A549 (cell line): ENCODE measurements at regions not wholly inside any gene's neighbourhood (a gene's known extent, or its start where the extent isn't known, plus 50 kb on each side); places are given as distances from the start of the nearest gene placed in this dataset.

Source experiments
- ATAC-seq, 2 experiments: fragments of 200-7000 bp in 1 of 2; fragments of >200 bp in 1 of 2; cut with Nextera tagmentation in 1 of 2; cut with Tn5 transposase in 1 of 2; 3 replicates each; pipeline versions ENCODE4 v1.8.0 to v1.9.1; 2018 to 2020; ENCODE audit warnings: mild to moderate bottlenecking in 1 of 2, moderate library complexity in 1 of 2
- CTCF ChIA-PET: fragments of 300-600 bp; sonication (Branson Sonifier 250); formaldehyde crosslinking; extraction: SDS; loops from one replicate; lab custom pipeline; 2021; ENCODE audit warnings: antibody characterized with exemption, inconsistent platforms; lab: Yijun Ruan, JAX
- POLR2A ChIA-PET: fragments of 350-600 bp; formaldehyde crosslinking; extraction: SDS; loops from one replicate; lab custom pipeline; 2021; ENCODE audit warnings: antibody characterized with exemption, inconsistent platforms; lab: Yijun Ruan, JAX
- DNase-seq, 2 experiments: peaks; one replicate each; pipeline versions ENCODE4 v3.0.0 to v3.0.0-alpha.2; 2011 to 2016; ENCODE audit warnings: low read depth in 1 of 2, low spot score in 1 of 2
- FAIRE-seq: peaks from 2 replicates; lab custom pipeline; 2011; peaks lifted over from hg19 to GRCh38; lab: Jason Lieb, UNC
- H3K27ac ChIP-seq, 2 experiments: fragments of >200 bp; sonication (Bioruptor Twin); formaldehyde crosslinking; 3 replicates each; pipeline ENCODE4 v1.5.1; 2016 to 2017
- H3K4me1 ChIP-seq: fragments of >200 bp; sonication (Bioruptor Twin); formaldehyde crosslinking; 3 replicates; pipeline ENCODE4 v1.6.1; 2016
- H3K4me2 ChIP-seq: fragments of >200 bp; sonication (Bioruptor Twin); formaldehyde crosslinking; 3 replicates; pipeline ENCODE4 v1.6.1; 2016
- H3K4me3 ChIP-seq: fragments of >200 bp; sonication (Bioruptor Twin); formaldehyde crosslinking; 3 replicates; pipeline ENCODE4 v1.5.1; 2016
- H3K9me3 ChIP-seq: fragments of >200 bp; sonication (Bioruptor Twin); formaldehyde crosslinking; 3 replicates; pipeline ENCODE4 v1.6.1; 2016
- CBX2 ChIP-seq: fragments of 200-600 bp; sonication (generic); IDR thresholded peaks from 2 replicates; pipeline ENCODE4 v1.6.1; 2016; ENCODE audit warnings: low read depth, mild to moderate bottlenecking, borderline replicate concordance
- CBX8 ChIP-seq: fragments of 200-600 bp; sonication (generic); IDR thresholded peaks from 2 replicates; pipeline ENCODE4 v1.6.1; 2016
- CEBPB ChIP-seq, 2 experiments: fragments of >200 bp in 1 of 2; sonication (Bioruptor Twin) in 1 of 2; formaldehyde crosslinking in 1 of 2; IDR thresholded peaks; 2 replicates each; pipeline ENCODE4 v1.6.1; 2012 to 2016
- CHD2 ChIP-seq: fragments of 150-350 bp; IDR thresholded peaks from 2 replicates; pipeline ENCODE4 v1.6.1; 2014; ENCODE audit warnings: low read length; ENCODE audit not compliant: partially characterized antibody
- CHD4 ChIP-seq: fragments of 200-600 bp; sonication (generic); IDR thresholded peaks from 2 replicates; pipeline ENCODE4 v1.6.1; 2016; ENCODE audit warnings: antibody characterized with exemption, mild to moderate bottlenecking, borderline replicate concordance
- EHMT2 ChIP-seq: fragments of 200-600 bp; sonication (generic); IDR thresholded peaks from 2 replicates; pipeline ENCODE4 v1.6.1; 2016; ENCODE audit warnings: antibody characterized with exemption, low read depth, mild to moderate bottlenecking, moderate library complexity
- EP300 ChIP-seq, 2 experiments: fragments of >200 bp; sonication (Bioruptor Twin); formaldehyde crosslinking; IDR thresholded peaks; 2 replicates in 1 of 2; 3 replicates in 1 of 2; pipeline ENCODE4 v1.6.1; 2016 to 2017
- ESRRA ChIP-seq: fragments of 150-350 bp; IDR thresholded peaks from 2 replicates; pipeline ENCODE4 v1.6.1; 2014; ENCODE audit warnings: mild to moderate bottlenecking, low read length, borderline replicate concordance
- FOXS1 ChIP-seq: fragments of 250-450 bp; sonication (Bioruptor Pico); IDR thresholded peaks from 2 replicates; pipeline ENCODE4 v1.5.0; 2020; ENCODE audit warnings: mild to moderate bottlenecking, moderate library complexity
- HEYL ChIP-seq: fragments of 250-450 bp; sonication (Bioruptor Pico); IDR thresholded peaks from 2 replicates; pipeline ENCODE4 v1.8.0; 2021; ENCODE audit warnings: mild to moderate bottlenecking, moderate library complexity
- HOXA7 ChIP-seq: fragments of 250-450 bp; sonication (Bioruptor Pico); IDR thresholded peaks from 2 replicates; pipeline ENCODE4 v1.5.0; 2020; ENCODE audit warnings: mild to moderate bottlenecking, moderate library complexity
- JUNB ChIP-seq: fragments of >200 bp; sonication (Bioruptor Twin); formaldehyde crosslinking; IDR thresholded peaks from 2 replicates; pipeline ENCODE4 v1.6.1; 2016
- KDM5A ChIP-seq: fragments of 200-600 bp; sonication (generic); IDR thresholded peaks from 2 replicates; pipeline ENCODE4 v1.6.1; 2016; ENCODE audit warnings: antibody characterized with exemption, mild to moderate bottlenecking
- NFE2L2 ChIP-seq: fragments of 150-350 bp; conservative IDR thresholded peaks from 2 replicates; pipeline ENCODE4 v1.6.1; 2014; ENCODE audit warnings: low read length
- NPAS2 ChIP-seq: fragments of 250-450 bp; sonication (Bioruptor Pico); IDR thresholded peaks from 2 replicates; pipeline ENCODE4 v1.8.0; 2022; ENCODE audit warnings: mild to moderate bottlenecking, moderate library complexity, borderline replicate concordance
- NR3C1 ChIP-seq: fragments of >200 bp; sonication (Bioruptor Twin); formaldehyde crosslinking; IDR thresholded peaks from 3 replicates; pipeline ENCODE4 v1.6.1; 2017
- PHF8 ChIP-seq: fragments of 200-600 bp; sonication (generic); IDR thresholded peaks from 2 replicates; pipeline ENCODE4 v1.6.1; 2016; ENCODE audit warnings: low read depth, mild to moderate bottlenecking, antibody characterized with exemption, moderate library complexity, borderline replicate concordance
- POLR2AphosphoS2 ChIP-seq: conservative IDR thresholded peaks from 2 replicates; pipeline ENCODE4 v1.6.1; 2012; ENCODE audit warnings: low read length, improper control_type of control experiment, inconsistent platforms
- RAD21 ChIP-seq, 2 experiments: fragments of >200 bp in 1 of 2; sonication (Bioruptor Twin) in 1 of 2; formaldehyde crosslinking in 1 of 2; IDR thresholded peaks in 1 of 2; conservative IDR thresholded peaks in 1 of 2; 2 replicates in 1 of 2; 3 replicates in 1 of 2; pipeline ENCODE4 v1.6.1; 2012 to 2018; ENCODE audit warnings: inconsistent platforms in 1 of 2
- RCOR1 ChIP-seq: fragments of 150-350 bp; IDR thresholded peaks from 2 replicates; pipeline ENCODE4 v1.6.1; 2014; ENCODE audit warnings: antibody characterized with exemption, low read length, low read depth
- RFX5 ChIP-seq: fragments of 450-650 bp; IDR thresholded peaks from 2 replicates; pipeline ENCODE4 v1.7.1; 2014; ENCODE audit warnings: antibody characterized with exemption, mild to moderate bottlenecking, moderate library complexity
- RNF2 ChIP-seq: fragments of 200-600 bp; sonication (generic); IDR thresholded peaks from 2 replicates; pipeline ENCODE4 v1.6.1; 2016; ENCODE audit warnings: low read depth, mild to moderate bottlenecking, antibody characterized with exemption, moderate library complexity, borderline replicate concordance
- TP53 ChIP-seq: fragments of 250-450 bp; sonication (Bioruptor Pico); IDR thresholded peaks from 2 replicates; pipeline ENCODE4 v1.5.0; 2021; ENCODE audit warnings: mild to moderate bottlenecking, moderate library complexity
- ZFP36 ChIP-seq: fragments of 450-650 bp; IDR thresholded peaks from 2 replicates; pipeline ENCODE4 v1.6.1; 2014; ENCODE audit warnings: borderline replicate concordance; ENCODE audit not compliant: partially characterized antibody
- WGBS: methylation state at CpG from one replicate; pipeline ENCODE4 v1.1.6; 2017; ENCODE audit errors: missing lambda C conversion rate; 5-methylcytosine and 5-hydroxymethylcytosine counted together
- TF ChIP-seq, protein P1 (sequence below): IDR thresholded peaks from 2 replicates; pipeline ENCODE4 v1.6.1; 2012
- TF ChIP-seq, protein P2 (sequence below): fragments of 250-450 bp; sonication (Bioruptor Pico); IDR thresholded peaks from 2 replicates; pipeline ENCODE4 v1.5.0; 2020; ENCODE audit warnings: low read depth, mild to moderate bottlenecking, moderate library complexity
- TF ChIP-seq, protein P3 (sequence below): fragments of 150-350 bp; IDR thresholded peaks from 2 replicates; pipeline ENCODE4 v1.6.1; 2014; ENCODE audit warnings: low read depth, mild to moderate bottlenecking, low read length
- TF ChIP-seq, protein P4 (sequence below): fragments of >200 bp; sonication (Bioruptor Twin); formaldehyde crosslinking; IDR thresholded peaks from 2 replicates; pipeline ENCODE4 v1.6.1; 2016
- TF ChIP-seq, protein P5 (sequence below): fragments of >200 bp; sonication (Bioruptor Twin); formaldehyde crosslinking; IDR thresholded peaks from 3 replicates; pipeline ENCODE4 v1.5.1; 2016

DNA sequence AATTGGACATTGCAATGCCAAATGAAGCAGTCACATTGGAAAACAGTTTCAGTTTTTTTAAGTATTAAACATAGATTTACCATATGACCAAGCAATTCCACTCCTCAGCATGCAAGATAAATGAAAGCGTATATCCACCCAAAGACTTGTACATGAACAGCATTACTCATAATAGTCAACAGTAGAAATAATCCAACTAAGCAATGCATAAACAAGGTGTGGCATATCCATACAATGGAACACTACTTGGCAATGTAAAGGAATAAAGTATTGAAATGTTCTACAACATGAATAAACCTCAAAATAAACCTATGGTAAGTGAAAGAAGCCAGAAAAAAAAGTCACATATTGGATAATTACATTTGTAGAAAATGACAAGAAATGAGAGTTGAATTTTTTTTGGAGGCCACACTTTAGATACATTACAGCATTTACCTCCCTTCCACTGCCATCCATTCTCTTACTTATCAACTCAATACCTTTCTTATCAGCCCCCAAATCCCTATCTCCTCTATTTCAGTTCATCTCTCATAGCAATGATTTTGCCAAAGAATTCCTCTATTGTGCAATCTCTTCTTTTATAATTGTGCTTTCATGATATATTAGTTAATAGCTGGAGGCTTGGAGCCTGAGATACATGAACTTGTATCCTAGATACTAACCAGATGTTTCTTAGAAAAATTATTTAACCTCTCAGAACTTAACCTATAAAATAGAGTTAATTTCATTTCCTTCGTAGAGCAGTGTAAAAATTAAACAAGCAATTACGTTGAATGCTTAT is 414.2 kb upstream of the C1orf87 start:
- H3K4me3 ChIP-seq: no peak overlapping the region
- H3K4me2 ChIP-seq: no peak overlapping the region
- H3K27ac ChIP-seq: no peak overlapping the region
- ATAC-seq (no peak), FAIRE-seq (no peak), DNase-seq (no peak)
- ChIA-PET CTCF (no interaction called here), POLR2A (no interaction called here)
- TF ChIP-seq HEYL: no peak
- no peak for TF ChIP-seq RFX5
- TF ChIP-seq EP300 (IDR thresholded peaks at IDR 0.05): no peak
- TF ChIP-seq, protein P1, sequence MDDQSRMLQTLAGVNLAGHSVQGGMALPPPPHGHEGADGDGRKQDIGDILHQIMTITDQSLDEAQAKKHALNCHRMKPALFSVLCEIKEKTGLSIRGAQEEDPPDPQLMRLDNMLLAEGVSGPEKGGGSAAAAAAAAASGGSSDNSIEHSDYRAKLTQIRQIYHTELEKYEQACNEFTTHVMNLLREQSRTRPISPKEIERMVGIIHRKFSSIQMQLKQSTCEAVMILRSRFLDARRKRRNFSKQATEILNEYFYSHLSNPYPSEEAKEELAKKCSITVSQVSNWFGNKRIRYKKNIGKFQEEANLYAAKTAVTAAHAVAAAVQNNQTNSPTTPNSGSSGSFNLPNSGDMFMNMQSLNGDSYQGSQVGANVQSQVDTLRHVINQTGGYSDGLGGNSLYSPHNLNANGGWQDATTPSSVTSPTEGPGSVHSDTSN: no peak
- TF ChIP-seq ESRRA: no peak
- TF ChIP-seq CBX8: no peak
- no peak for TF ChIP-seq FOXS1
- no peaks in the 10 kb centered on the region for H3K4me1 ChIP-seq
- no peaks in the 10 kb centered on the region for H3K9me3 ChIP-seq
- WGBS: 30% methylated on average over 3 of the region's 3 CpGs

DNA sequence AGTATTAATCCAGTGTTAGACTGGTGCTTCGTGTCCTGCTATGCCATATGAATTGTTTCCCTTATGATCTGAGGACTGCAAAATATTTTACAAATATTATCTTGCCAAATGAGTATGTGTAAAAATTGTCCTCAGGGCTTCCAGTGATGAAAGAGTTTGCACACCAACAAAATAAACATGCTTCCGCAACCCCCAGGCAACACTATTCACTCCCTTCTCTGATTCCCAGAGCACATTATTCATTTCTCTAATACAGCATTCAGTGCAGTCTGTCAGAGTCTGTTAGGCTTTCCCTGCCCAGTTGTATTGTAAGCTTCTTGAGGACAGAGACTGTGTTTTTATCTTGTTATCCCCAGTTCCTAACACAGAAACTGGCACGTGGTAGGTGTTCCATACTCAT is 409.9 kb upstream of the C1orf87 start:
- DNase-seq: no peak
- 7% methylated on average over 3 of the region's 3 CpGs for WGBS
- CTCF ChIA-PET: no interaction called here
- POLR2A ChIA-PET: no interaction called here
- Histone ChIP-seq H3K4me3 (no peak overlapping the region), H3K4me2 (no peak overlapping the region), H3K9me3 (no peaks in the 10 kb centered on the region), H3K4me1 (no peaks in the 10 kb centered on the region), H3K27ac (no peak overlapping the region)
- TF ChIP-seq CHD2 (no peak), EP300 (IDR thresholded peaks at IDR 0.05) (no peak), JUNB (no peak), POLR2AphosphoS2 (no peak), RAD21 (conservative IDR thresholded peaks at IDR 0.05 in 1 of 2, IDR thresholded peaks at IDR 0.05 in 1 of 2) (no peak), ZFP36 (no peak), NPAS2 (CRISPR knock-in tag) (no peak), EHMT2 (no peak), RFX5 (no peak), NR3C1 (no peak), RCOR1 (no peak), KDM5A (no peak), NFE2L2 (no peak), PHF8 (no peak)
- TF ChIP-seq, protein P2, sequence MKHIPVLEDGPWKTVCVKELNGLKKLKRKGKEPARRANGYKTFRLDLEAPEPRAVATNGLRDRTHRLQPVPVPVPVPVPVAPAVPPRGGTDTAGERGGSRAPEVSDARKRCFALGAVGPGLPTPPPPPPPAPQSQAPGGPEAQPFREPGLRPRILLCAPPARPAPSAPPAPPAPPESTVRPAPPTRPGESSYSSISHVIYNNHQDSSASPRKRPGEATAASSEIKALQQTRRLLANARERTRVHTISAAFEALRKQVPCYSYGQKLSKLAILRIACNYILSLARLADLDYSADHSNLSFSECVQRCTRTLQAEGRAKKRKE: no peak
- ATAC-seq: no peak
- no peak for FAIRE-seq

DNA sequence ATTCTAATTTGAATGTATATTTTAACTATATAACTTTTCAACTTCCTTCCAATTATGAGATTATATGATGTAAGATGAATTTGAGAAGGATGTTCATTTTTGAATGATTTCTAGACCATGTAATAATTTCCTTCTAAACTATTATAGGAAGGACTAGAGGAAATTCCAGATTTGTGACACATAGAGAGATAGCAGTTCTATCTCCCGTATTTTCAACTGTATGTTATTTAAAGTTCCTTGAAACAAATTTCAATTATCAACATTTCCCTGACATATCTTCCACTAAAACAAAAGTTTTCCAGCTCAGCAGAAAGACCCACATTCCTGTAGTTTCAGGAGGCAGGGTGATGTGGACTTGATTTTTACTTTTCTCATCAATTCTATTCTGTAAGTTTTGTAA is 396.7 kb upstream of the C1orf87 start:
- ChIA-PET POLR2A (no interaction called here), CTCF (no interaction called here)
- ATAC-seq (no peak), FAIRE-seq (no peak), DNase-seq (no peak)
- no peaks in the 10 kb centered on the region for H3K9me3 ChIP-seq
- no peak overlapping the region for H3K4me3 ChIP-seq
- no peaks in the 10 kb centered on the region for H3K4me1 ChIP-seq
- no peak overlapping the region for H3K4me2 ChIP-seq
- TF ChIP-seq ZFP36: no peak
- TF ChIP-seq, protein P3, sequence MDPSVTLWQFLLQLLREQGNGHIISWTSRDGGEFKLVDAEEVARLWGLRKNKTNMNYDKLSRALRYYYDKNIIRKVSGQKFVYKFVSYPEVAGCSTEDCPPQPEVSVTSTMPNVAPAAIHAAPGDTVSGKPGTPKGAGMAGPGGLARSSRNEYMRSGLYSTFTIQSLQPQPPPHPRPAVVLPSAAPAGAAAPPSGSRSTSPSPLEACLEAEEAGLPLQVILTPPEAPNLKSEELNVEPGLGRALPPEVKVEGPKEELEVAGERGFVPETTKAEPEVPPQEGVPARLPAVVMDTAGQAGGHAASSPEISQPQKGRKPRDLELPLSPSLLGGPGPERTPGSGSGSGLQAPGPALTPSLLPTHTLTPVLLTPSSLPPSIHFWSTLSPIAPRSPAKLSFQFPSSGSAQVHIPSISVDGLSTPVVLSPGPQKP: no peak
- TF ChIP-seq RFX5: no peak
- no peak for TF ChIP-seq CBX2
- TF ChIP-seq TP53 (CRISPR knock-in tag): no peak
- no peak for TF ChIP-seq POLR2AphosphoS2
- TF ChIP-seq CEBPB (IDR thresholded peaks at IDR 0.05): no peak
- TF ChIP-seq, protein P4, sequence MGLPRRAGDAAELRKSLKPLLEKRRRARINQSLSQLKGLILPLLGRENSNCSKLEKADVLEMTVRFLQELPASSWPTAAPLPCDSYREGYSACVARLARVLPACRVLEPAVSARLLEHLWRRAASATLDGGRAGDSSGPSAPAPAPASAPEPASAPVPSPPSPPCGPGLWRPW: no peak
- TF ChIP-seq RNF2: no peak
- no peak for TF ChIP-seq ESRRA
- TF ChIP-seq, protein P5, sequence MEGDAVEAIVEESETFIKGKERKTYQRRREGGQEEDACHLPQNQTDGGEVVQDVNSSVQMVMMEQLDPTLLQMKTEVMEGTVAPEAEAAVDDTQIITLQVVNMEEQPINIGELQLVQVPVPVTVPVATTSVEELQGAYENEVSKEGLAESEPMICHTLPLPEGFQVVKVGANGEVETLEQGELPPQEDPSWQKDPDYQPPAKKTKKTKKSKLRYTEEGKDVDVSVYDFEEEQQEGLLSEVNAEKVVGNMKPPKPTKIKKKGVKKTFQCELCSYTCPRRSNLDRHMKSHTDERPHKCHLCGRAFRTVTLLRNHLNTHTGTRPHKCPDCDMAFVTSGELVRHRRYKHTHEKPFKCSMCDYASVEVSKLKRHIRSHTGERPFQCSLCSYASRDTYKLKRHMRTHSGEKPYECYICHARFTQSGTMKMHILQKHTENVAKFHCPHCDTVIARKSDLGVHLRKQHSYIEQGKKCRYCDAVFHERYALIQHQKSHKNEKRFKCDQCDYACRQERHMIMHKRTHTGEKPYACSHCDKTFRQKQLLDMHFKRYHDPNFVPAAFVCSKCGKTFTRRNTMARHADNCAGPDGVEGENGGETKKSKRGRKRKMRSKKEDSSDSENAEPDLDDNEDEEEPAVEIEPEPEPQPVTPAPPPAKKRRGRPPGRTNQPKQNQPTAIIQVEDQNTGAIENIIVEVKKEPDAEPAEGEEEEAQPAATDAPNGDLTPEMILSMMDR: no peak
- TF ChIP-seq CHD4: no peak
- TF ChIP-seq HOXA7 (CRISPR knock-in tag): no peak
- TF ChIP-seq JUNB: no peak
- 0% methylated on average over 1 of the region's 1 CpG for WGBS
- no peak overlapping the region for H3K27ac ChIP-seq
